ENCODE measurements at regions not wholly inside any gene's neighbourhood (a gene's known extent, or its start where the extent isn't known, plus 50 kb on each side); places are given as distances from the start of the nearest gene placed in this dataset.

- Mint-ChIP-seq H3K27me3 (no peaks in the 10 kb centered on the region), H3K9me3 (peaks cover 3 to 21% of the 10 kb centered on the region in 2 donors), H3K27ac (no peak overlapping the region), H3K4me1 (no peaks in the 10 kb centered on the region), H3K4me3 (no peak overlapping the region)
- ATAC-seq (no peak), DNase-seq (no peak)
These were observed 820.8 kb upstream of the MAP3K7 start for GRCh38 chr6:91407706-91408105.

- Mint-ChIP-seq H3K4me1 (no peaks in the 10 kb centered on the region), H3K27ac (no peak overlapping the region), H3K27me3 (no peaks in the 10 kb centered on the region), H3K9me3 (peaks cover 0 to 9% of the 10 kb centered on the region in 2 donors), H3K4me3 (no peak overlapping the region)
- no peak for ATAC-seq
- DNase-seq, result no peak
These were observed 806.1 kb upstream of the MAP3K7 start for GRCh38 chr6:91392951-91393350.

DNA sequence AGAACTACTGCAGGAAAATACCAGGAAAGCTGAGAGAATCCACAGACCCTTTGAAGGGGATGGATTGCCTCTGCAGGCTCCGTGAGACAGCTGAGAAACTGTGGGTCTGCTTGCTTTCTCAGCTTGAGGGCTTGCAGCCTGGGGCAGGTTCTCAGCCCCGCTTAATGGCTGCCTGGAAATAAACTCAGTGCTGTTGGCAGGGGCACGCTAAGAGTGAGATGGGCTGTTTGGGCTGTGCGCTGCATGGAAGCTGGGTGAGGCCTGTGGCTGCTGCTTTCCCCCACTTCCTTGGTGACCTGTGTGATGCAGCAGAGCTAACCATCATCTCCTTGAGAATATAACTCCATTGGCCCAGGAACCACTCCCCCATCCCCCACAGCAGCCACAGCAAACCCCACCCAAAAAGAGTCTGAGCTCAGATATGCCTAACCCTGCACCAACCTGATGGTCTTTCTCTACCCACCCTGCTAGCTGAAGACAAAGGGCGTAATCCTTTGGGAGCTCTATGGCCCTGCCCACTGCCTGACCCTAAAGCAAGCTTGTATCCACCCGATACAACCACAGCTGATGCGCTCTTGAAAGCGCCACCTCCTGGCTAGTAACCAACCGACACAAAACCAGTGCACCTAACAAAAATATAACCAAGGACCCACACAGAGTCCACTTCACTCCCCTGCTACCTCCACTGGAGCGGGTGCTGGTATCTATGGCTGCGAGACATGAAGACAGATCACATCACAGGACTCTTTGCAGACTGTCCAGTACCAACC lies 800.6 kb upstream of the MAP3K7 start:
- Mint-ChIP-seq H3K27me3 (no peaks in the 10 kb centered on the region), H3K4me1 (no peaks in the 10 kb centered on the region), H3K4me3 (no peak overlapping the region), H3K9me3 (peaks cover 6 to 9% of the 10 kb centered on the region in 2 donors), H3K27ac (no peak overlapping the region)
- ATAC-seq (no peak), DNase-seq (no peak)

DNA sequence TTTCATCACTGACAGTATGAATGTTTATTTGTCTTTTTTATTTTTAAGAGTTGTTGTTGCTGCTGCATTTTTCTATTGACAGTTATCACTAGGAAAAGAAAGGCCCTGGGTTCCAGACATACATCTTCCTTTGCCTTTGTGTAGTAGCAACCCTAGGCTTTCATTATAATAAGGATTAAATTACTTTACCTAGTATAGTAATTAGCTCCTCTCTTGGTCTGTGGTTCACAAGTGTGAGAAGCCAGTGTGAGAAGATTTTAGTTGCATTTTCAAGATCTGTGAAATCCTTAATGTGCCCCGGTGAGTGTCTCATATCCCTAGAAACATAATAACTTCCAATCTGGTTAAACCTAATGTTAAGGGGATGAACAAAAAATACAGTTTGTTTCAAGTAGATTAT lies 799.3 kb upstream of the MAP3K7 start:
- H3K9me3 Mint-ChIP-seq, result peaks cover 6 to 9% of the 10 kb centered on the region in 2 donors
- H3K4me3 Mint-ChIP-seq, result no peak overlapping the region
- ATAC-seq, result no peak
- no peak overlapping the region for H3K27ac Mint-ChIP-seq
- no peak for DNase-seq
- no peaks in the 10 kb centered on the region for H3K27me3 Mint-ChIP-seq
- no peaks in the 10 kb centered on the region for H3K4me1 Mint-ChIP-seq

- DNase-seq, result no peak
- H3K9me3 Mint-ChIP-seq, result peaks cover 6 to 9% of the 10 kb centered on the region in 2 donors
- ATAC-seq, result no peak
- no peaks in the 10 kb centered on the region for H3K4me1 Mint-ChIP-seq
- no peak overlapping the region for H3K4me3 Mint-ChIP-seq
- no peaks in the 10 kb centered on the region for H3K27me3 Mint-ChIP-seq
- no peak overlapping the region for H3K27ac Mint-ChIP-seq
These were observed 796.3 kb upstream of the MAP3K7 start for GRCh38 chr6:91383207-91383606.

DNA sequence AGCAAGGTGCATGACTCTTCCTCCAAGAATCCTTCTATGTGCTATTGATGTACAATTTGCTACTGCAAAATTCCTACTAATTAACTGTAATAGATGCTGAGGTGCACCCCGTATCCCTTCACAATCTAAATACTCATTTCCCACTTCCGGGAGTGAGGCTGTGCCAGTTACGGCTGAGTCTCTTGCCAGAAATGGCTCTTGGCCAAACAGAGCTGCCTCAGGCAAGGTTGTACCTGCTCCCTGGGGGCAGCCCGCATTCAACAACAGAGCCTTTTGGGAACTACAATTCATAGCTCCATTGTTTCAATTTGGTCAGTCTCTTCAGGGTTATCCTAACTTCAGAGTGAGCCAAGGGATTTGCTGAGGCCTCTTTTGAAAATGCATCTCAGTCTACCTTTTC lies 789.8 kb upstream of the MAP3K7 start:
- no peak overlapping the region for H3K4me3 Mint-ChIP-seq
- no peaks in the 10 kb centered on the region for H3K9me3 Mint-ChIP-seq
- H3K4me1 Mint-ChIP-seq, result no peaks in the 10 kb centered on the region

GRCh38 chr6:91366781-91367180 lies 779.9 kb upstream of the MAP3K7 start:
- H3K4me1 Mint-ChIP-seq, result no peaks in the 10 kb centered on the region
- H3K4me3 Mint-ChIP-seq, result no peak overlapping the region
- H3K27ac Mint-ChIP-seq, result no peak overlapping the region
- H3K27me3 Mint-ChIP-seq, result no peaks in the 10 kb centered on the region
- DNase-seq (no peak), ATAC-seq (no peak)
- H3K9me3 Mint-ChIP-seq, result peaks cover 9 to 34% of the 10 kb centered on the region in 2 donors

More for the DNA sequence above, 789.8 kb upstream of the MAP3K7 start:
- DNase-seq, result no peak
- no peaks in the 10 kb centered on the region for H3K27me3 Mint-ChIP-seq
- H3K27ac Mint-ChIP-seq, result no peak overlapping the region
- no peak for ATAC-seq

DNA sequence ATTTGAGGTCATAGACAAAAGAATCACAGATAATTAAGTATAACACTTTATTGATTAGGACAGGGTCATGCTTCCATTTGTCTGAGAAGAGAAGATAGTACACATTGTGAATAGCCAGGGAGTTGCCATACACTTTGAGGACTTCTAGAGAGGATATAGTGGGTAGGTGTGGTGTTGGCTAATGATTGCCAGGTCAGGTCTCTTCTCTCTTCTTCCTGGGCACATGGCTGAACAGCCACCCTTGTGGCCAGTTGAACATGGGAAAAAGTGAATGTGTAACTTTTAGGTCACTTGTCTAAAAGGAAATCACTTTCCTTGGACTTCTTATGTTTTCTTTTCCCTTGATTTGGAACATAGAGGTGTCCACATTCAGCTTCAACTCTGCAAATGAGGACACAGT lies 772.1 kb upstream of the MAP3K7 start:
- no peak overlapping the region for H3K4me3 Mint-ChIP-seq
- H3K9me3 Mint-ChIP-seq, result peaks cover 1 to 2% of the 10 kb centered on the region in 2 donors

GRCh38 chr6:91352878-91353277 lies 766.0 kb upstream of the MAP3K7 start:
- H3K4me1 Mint-ChIP-seq, result no peaks in the 10 kb centered on the region
- H3K9me3 Mint-ChIP-seq, result no peaks in the 10 kb centered on the region
- no peaks in the 10 kb centered on the region for H3K27me3 Mint-ChIP-seq
- no peak overlapping the region for H3K4me3 Mint-ChIP-seq
- H3K27ac Mint-ChIP-seq, result no peak overlapping the region
- DNase-seq (no peak), ATAC-seq (no peak)

More for the DNA sequence above, 772.1 kb upstream of the MAP3K7 start:
- ATAC-seq (no peak), DNase-seq (no peak)
- Mint-ChIP-seq H3K27ac (no peak overlapping the region), H3K4me1 (no peaks in the 10 kb centered on the region), H3K27me3 (no peaks in the 10 kb centered on the region)

DNA sequence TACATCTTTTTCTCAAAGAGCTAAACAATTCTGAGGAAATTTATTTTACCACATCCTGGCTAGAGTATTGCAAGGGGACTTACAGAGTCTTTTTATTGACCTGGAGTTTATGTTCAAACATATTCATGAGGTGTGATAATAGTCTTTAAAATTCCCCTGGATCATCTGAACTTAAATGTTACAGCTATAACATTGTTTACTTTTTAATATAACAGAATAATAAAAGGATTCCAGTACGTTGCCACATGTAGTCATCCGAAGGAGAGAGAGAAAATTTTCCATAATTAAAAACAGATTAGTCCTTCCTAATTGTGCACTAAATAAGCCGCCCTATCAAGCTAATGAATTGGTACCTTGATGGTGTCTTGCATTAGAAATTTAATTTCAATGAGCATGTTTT lies 765.4 kb upstream of the MAP3K7 start:
- no peak overlapping the region for H3K27ac Mint-ChIP-seq
- H3K9me3 Mint-ChIP-seq, result no peaks in the 10 kb centered on the region
- DNase-seq (no peak), ATAC-seq (no peak)
- no peaks in the 10 kb centered on the region for H3K4me1 Mint-ChIP-seq
- no peaks in the 10 kb centered on the region for H3K27me3 Mint-ChIP-seq
- no peak overlapping the region for H3K4me3 Mint-ChIP-seq

DNA sequence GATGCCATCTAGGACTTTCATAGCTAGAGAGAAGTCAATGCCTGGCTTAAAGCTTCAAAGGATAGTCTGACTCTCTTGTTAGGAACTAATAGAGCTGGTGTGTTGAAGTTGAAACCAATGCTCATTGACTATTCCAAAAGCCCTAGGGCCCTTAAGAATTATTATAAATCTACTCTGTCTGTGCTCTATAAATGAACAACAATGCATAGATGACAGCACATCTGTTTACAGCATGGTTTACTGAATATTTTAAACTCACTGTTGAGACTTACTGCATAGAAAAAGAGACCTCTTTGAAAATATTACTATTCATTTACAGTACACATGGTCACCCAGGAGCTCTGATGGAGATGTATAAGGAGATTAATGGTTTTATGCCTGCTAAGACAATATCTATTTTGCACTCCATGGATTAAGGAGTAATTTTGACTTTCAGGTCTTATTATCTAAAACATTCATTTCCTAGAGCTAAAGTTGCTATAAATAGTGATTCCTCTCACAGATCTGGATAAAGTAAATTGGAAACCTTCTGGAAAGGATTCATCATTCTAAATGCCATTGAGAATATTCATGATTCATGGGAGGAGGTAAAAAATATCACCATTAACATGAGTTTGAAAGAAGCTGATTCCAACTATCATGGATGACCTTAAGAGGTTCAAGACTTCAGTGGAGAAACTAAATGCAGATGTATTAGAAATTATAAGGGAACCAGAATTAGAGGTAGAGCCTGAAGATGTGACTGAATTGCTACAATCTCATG lies 763.5 kb upstream of the MAP3K7 start:
- Mint-ChIP-seq H3K27ac (no peak overlapping the region), H3K27me3 (no peaks in the 10 kb centered on the region), H3K4me1 (no peaks in the 10 kb centered on the region), H3K9me3 (no peaks in the 10 kb centered on the region), H3K4me3 (no peak overlapping the region)
- ATAC-seq, result no peak
- DNase-seq, result no peak

DNA sequence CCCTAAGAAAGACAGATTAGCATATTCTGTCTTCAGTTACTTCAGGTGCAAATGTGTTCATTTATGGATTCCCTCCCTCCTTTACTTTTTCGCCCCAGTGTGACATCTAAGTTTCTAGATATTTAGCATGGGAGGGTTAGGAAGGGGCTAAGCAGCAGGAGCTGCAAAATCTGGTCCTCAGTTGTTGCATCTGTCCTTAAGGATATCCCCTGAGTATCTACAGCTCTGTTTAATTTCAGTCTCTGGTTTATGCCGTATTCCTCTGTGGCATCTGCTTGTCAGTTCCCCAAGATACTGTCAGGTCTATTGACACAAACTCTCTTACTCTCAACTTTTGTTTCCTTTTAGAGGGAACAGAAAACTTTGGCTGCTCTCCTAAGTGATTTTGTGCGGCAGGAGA lies 754.6 kb upstream of the MAP3K7 start:
- DNase-seq, result no peak
- ATAC-seq, result no peak
- no peak overlapping the region for H3K27ac Mint-ChIP-seq
- H3K9me3 Mint-ChIP-seq, result no peaks in the 10 kb centered on the region
- no peaks in the 10 kb centered on the region for H3K27me3 Mint-ChIP-seq
- H3K4me1 Mint-ChIP-seq, result no peaks in the 10 kb centered on the region
- H3K4me3 Mint-ChIP-seq, result no peak overlapping the region

- DNase-seq (no peak), ATAC-seq (no peak)
- no peaks in the 10 kb centered on the region for H3K9me3 Mint-ChIP-seq
- no peak overlapping the region for H3K27ac Mint-ChIP-seq
- H3K4me3 Mint-ChIP-seq, result no peak overlapping the region
- no peaks in the 10 kb centered on the region for H3K4me1 Mint-ChIP-seq
- no peaks in the 10 kb centered on the region for H3K27me3 Mint-ChIP-seq
These were observed 754.1 kb upstream of the MAP3K7 start for GRCh38 chr6:91340896-91341395.

GRCh38 chr6:91337967-91338366 lies 751.1 kb upstream of the MAP3K7 start:
- no peak overlapping the region for H3K27ac Mint-ChIP-seq
- DNase-seq (no peak), ATAC-seq (no peak)
- no peaks in the 10 kb centered on the region for H3K27me3 Mint-ChIP-seq
- H3K4me1 Mint-ChIP-seq, result no peaks in the 10 kb centered on the region
- no peak overlapping the region for H3K4me3 Mint-ChIP-seq
- H3K9me3 Mint-ChIP-seq, result no peaks in the 10 kb centered on the region

DNA sequence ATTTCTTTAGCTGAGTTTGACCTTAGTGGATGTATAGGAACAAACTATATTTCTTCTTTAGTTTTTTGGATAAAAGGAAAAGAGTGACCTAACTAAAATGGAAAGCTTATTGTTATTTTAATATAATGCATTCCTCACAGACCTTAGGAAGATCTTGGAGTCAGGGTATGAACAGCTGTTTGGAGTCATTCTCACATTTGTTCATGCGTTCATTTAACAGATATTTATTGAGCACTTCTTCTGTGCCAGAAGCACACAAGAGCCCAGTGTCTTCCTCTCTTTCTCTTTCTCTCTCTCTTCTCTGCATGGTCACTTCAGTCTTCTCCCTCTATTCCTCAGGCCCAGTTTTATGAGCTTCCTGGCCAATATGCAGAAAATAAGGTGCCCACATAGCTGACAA lies 744.0 kb upstream of the MAP3K7 start:
- no peak overlapping the region for H3K27ac Mint-ChIP-seq
- no peaks in the 10 kb centered on the region for H3K27me3 Mint-ChIP-seq
- H3K4me3 Mint-ChIP-seq, result no peak overlapping the region
- ATAC-seq, result no peak
- no peaks in the 10 kb centered on the region for H3K9me3 Mint-ChIP-seq
- no peak for DNase-seq
- H3K4me1 Mint-ChIP-seq, result no peaks in the 10 kb centered on the region

DNA sequence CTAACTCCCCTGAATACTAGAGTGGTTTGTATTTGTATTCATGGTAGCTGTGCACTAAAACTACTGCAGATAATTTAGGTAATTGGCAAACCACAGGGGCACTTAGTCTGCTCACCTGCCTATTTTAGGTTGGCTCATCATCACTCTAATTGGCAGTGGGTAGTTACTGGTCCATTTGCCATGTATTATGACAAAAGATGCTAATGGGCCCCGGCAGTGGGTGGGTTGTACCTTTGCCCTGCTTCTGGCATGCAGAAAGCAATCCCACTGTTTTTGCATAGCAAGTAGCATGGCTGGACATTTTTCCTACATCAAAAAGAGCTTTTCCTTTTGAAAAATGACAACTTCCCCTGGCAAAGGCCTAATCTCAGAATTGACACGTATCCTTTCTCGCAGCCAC lies 741.4 kb upstream of the MAP3K7 start:
- ATAC-seq (no peak), DNase-seq (no peak)
- no peak overlapping the region for H3K4me3 Mint-ChIP-seq
- no peaks in the 10 kb centered on the region for H3K27me3 Mint-ChIP-seq
- H3K4me1 Mint-ChIP-seq, result no peaks in the 10 kb centered on the region
- no peaks in the 10 kb centered on the region for H3K9me3 Mint-ChIP-seq
- no peak overlapping the region for H3K27ac Mint-ChIP-seq

Measured in stimulated activated naive CD8-positive, alpha-beta T cell treated with anti-CD3 and anti-CD28 coated beads, Interleukin-15, amount 100 ng/mL, for 72 hours (primary cell).